A673 (cell line): ENCODE measurements at regions not wholly inside any gene's neighbourhood (a gene's known extent, or its start where the extent isn't known, plus 50 kb on each side); places are given as distances from the start of the nearest gene placed in this dataset.

ENCODE experiments used
- EZH2 ChIP-seq: fragments of 200-600 bp; sonication (generic); IDR thresholded peaks from 2 replicates; pipeline ENCODE4 v1.6.1; 2017; ENCODE audit warnings: borderline replicate concordance, low read depth, mild to moderate bottlenecking, mixed read lengths, antibody characterized with exemption, low read length; ENCODE audit not compliant: poor library complexity, severe bottlenecking
- TF ChIP-seq, protein P1 (sequence below): fragments of 300-800, 200-600 bp; sonication (generic); conservative IDR thresholded peaks from 2 replicates; pipeline ENCODE4 v1.5.1; 2017; ENCODE audit warnings: low read depth, mild to moderate bottlenecking, antibody characterized with exemption, low read length, moderate library complexity, mixed read lengths

DNA sequence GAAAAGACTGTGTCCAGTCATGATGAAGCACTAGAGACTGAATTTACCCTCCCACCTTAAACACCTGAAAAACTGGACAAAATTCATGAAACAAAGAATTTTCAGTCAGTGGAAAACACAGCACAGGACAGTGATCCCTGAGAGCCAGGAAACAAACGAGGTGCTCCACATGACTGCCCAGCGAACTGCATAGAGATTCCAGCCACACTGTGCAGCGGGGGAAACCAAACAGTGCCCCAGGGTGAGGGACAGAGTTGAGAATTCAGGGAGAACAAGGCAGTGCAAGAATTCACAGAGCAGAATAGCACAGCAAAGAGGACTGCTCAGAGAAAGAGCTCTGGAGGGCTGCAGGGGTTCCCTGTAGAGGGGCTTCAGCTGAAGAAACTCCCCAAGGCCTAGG lies 55.5 kb upstream of the SEC24B start:
- TF ChIP-seq, protein P1, sequence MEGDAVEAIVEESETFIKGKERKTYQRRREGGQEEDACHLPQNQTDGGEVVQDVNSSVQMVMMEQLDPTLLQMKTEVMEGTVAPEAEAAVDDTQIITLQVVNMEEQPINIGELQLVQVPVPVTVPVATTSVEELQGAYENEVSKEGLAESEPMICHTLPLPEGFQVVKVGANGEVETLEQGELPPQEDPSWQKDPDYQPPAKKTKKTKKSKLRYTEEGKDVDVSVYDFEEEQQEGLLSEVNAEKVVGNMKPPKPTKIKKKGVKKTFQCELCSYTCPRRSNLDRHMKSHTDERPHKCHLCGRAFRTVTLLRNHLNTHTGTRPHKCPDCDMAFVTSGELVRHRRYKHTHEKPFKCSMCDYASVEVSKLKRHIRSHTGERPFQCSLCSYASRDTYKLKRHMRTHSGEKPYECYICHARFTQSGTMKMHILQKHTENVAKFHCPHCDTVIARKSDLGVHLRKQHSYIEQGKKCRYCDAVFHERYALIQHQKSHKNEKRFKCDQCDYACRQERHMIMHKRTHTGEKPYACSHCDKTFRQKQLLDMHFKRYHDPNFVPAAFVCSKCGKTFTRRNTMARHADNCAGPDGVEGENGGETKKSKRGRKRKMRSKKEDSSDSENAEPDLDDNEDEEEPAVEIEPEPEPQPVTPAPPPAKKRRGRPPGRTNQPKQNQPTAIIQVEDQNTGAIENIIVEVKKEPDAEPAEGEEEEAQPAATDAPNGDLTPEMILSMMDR = no peak
- no peak for TF ChIP-seq EZH2
